HL-60 (cell line): ENCODE measurements at regions not wholly inside any gene's neighbourhood (a gene's known extent, or its start where the extent isn't known, plus 50 kb on each side); places are given as distances from the start of the nearest gene placed in this dataset.

Experiments
- DNase-seq, 2 experiments: peaks; one replicate each; pipeline ENCODE4 v3.0.0-alpha.2; 2010 to 2020; ENCODE audit warnings: low read depth in 1 of 2, low spot score in 1 of 2
- H3K27ac ChIP-seq: fragments of 250-450 bp; sonication (Bioruptor Pico); replicated peaks from 2 replicates; pipeline ENCODE4 v1.5.1; 2020; ENCODE audit warnings: mild to moderate bottlenecking, moderate library complexity
- H3K27me3 ChIP-seq: fragments of 250-450 bp; sonication (Bioruptor Pico); 2 replicates; pipeline ENCODE4 v1.5.1; 2021; ENCODE audit warnings: mild to moderate bottlenecking, moderate library complexity; ENCODE audit not compliant: insufficient read depth, poor library complexity, severe bottlenecking
- H3K4me3 ChIP-seq: replicated peaks from 2 replicates; pipeline ENCODE4 v1.5.1; 2011; ENCODE audit warnings: mild to moderate bottlenecking, control low read depth, low read length; ENCODE audit not compliant: insufficient read depth
- CTCF ChIP-seq: IDR thresholded peaks from one replicate; pipeline ENCODE4 v1.5.1; 2011; ENCODE audit warnings: low read length, control low read depth, inconsistent platforms; ENCODE audit not compliant: insufficient read depth
- GABPA ChIP-seq: IDR thresholded peaks from 2 replicates; pipeline ENCODE4 v1.6.1; 2012; ENCODE audit warnings: low read depth
- POLR2AphosphoS5 ChIP-seq: IDR thresholded peaks from 2 replicates; pipeline ENCODE4 v1.6.1; 2012; ENCODE audit warnings: low read depth
- REST ChIP-seq: IDR thresholded peaks from 2 replicates; pipeline ENCODE4 v1.6.1; 2012; ENCODE audit warnings: low read depth; ENCODE audit not compliant: insufficient replicate concordance
- SPI1 ChIP-seq: IDR thresholded peaks from 2 replicates; pipeline ENCODE4 v1.6.1; 2012; ENCODE audit warnings: low read depth, mild to moderate bottlenecking, borderline replicate concordance

GRCh38 chr6:4349931-4350330 lies 214.6 kb upstream of the ECI2 start:
- DNase-seq = no peak
- Histone ChIP-seq H3K4me3 (no peak overlapping the region), H3K27ac (no peak overlapping the region), H3K27me3 (no peaks in the 10 kb centered on the region)
- TF ChIP-seq CTCF = no peak
- TF ChIP-seq GABPA = no peak
- no peak for TF ChIP-seq SPI1
- no peak for TF ChIP-seq POLR2AphosphoS5
- TF ChIP-seq REST = no peak

- DNase-seq = no peak
- Histone ChIP-seq H3K4me3 (no peak overlapping the region), H3K27ac (no peak overlapping the region), H3K27me3 (no peaks in the 10 kb centered on the region)
- TF ChIP-seq POLR2AphosphoS5 (no peak), GABPA (no peak), SPI1 (no peak), REST (no peak), CTCF (no peak)
Measured at GRCh38 chr6:4349323-4349722, 213.9 kb upstream of the ECI2 start.

- Histone ChIP-seq H3K27me3 (no peaks in the 10 kb centered on the region), H3K27ac (no peak overlapping the region), H3K4me3 (no peak overlapping the region)
- TF ChIP-seq REST (no peak), CTCF (no peak), POLR2AphosphoS5 (no peak), SPI1 (no peak), GABPA (no peak)
- DNase-seq = no peak
Measured at GRCh38 chr6:4348462-4349112, 213.2 kb upstream of the ECI2 start.
